Smooth muscle cell (in vitro differentiated cells): ENCODE measurements at regions not wholly inside any gene's neighbourhood (a gene's known extent, or its start where the extent isn't known, plus 50 kb on each side); places are given as distances from the start of the nearest gene placed in this dataset.

Source experiments
- DNase-seq: peaks from one replicate; lab custom pipeline; 2025; ENCODE audit not compliant: unreplicated experiment; lab: John Stamatoyannopoulos, UW
- H2AFZ ChIP-seq: fragments of 200-600 bp; sonication (generic); 2 replicates; pipeline ENCODE4 v1.6.0; 2016; ENCODE audit warnings: antibody characterized with exemption, low read depth, mild to moderate bottlenecking
- H3F3A ChIP-seq: fragments of 200-600 bp; sonication (generic); 2 replicates; pipeline ENCODE4 v1.6.0; 2017; ENCODE audit warnings: antibody characterized with exemption, low read depth
- H3K27ac ChIP-seq: fragments of 200-600 bp; sonication (generic); 2 replicates; pipeline ENCODE4 v1.5.1; 2016; ENCODE audit warnings: low read depth, mild to moderate bottlenecking
- H3K27me3 ChIP-seq: fragments of 200-600 bp; sonication (generic); 2 replicates; pipeline ENCODE4 v1.6.1; 2016; ENCODE audit warnings: low read depth, mild to moderate bottlenecking
- H3K36me3 ChIP-seq: fragments of 200-600 bp; sonication (generic); 2 replicates; pipeline ENCODE4 v1.5.1; 2016; ENCODE audit warnings: low read depth
- H3K4me1 ChIP-seq: fragments of 200-600 bp; sonication (generic); 2 replicates; pipeline ENCODE4 v1.5.1; 2016; ENCODE audit warnings: low read depth
- H3K4me2 ChIP-seq: fragments of 200-600 bp; sonication (generic); 2 replicates; pipeline ENCODE4 v1.6.0; 2016; ENCODE audit warnings: mild to moderate bottlenecking
- H3K4me3 ChIP-seq: fragments of 200-600 bp; sonication (generic); 2 replicates; pipeline ENCODE4 v1.5.1; 2016; ENCODE audit warnings: mild to moderate bottlenecking
- H3K79me2 ChIP-seq: fragments of 200-600 bp; sonication (generic); 2 replicates; pipeline ENCODE4 v1.6.0; 2016; ENCODE audit warnings: low read depth, mild to moderate bottlenecking
- H3K9ac ChIP-seq: fragments of 200-600 bp; sonication (generic); 2 replicates; pipeline ENCODE4 v1.6.0; 2016; ENCODE audit warnings: low read depth
- H3K9me3 ChIP-seq: fragments of 200-600 bp; sonication (generic); replicated peaks from 2 replicates; pipeline ENCODE4 v1.5.1; 2016; ENCODE audit warnings: low read depth
- H4K20me1 ChIP-seq: fragments of 200-600 bp; sonication (generic); 2 replicates; pipeline ENCODE4 v1.6.0; 2016; ENCODE audit warnings: low read depth
- WGBS: methylation state at CpG from one replicate; pipeline ENCODE4 v1.1.7; 2016; ENCODE audit warnings: low lambda C conversion rate; 5-methylcytosine and 5-hydroxymethylcytosine counted together
- TF ChIP-seq, protein P1 (sequence below): fragments of 200-600 bp; sonication (generic); IDR thresholded peaks from 2 replicates; pipeline ENCODE4 v1.5.1; 2017; ENCODE audit warnings: borderline replicate concordance, mild to moderate bottlenecking, antibody characterized with exemption; ENCODE audit not compliant: insufficient read depth, poor library complexity, severe bottlenecking

DNA sequence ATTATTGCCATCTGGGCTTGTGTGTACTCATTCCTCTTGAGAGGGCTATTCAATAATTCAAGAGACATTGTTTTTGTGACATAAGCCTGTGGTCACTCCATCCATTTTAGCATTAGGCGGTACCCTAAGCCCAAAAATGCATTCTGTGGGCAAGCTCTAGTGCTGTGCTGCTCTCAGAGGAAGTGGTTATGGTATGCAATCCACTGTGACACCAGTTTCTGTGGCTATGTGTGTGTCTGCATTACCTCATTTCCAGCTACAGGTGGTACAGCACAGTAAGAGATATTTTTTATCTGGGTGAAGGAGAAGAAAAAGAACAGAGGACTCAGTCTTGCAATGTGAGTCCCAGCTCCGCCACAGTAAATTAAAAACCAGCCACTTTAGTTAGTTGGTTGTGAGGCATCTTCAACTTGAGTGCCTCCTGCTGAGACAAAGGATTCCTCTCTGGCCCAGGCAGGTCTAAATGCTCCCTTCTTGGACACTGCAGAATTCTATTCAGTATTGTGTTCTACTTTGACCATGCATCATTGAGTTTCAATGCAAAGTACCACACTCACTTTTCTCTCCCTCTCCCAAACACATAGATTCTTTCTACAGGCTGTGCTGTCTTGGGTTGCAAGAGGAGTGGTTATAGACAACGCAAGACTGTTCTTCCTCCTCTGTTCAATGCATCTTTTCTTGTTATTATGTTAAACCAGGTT lies 777.8 kb upstream of the BRINP3 start:
- no peaks in the 10 kb centered on the region for H3F3A ChIP-seq
- no peak overlapping the region for H3K27ac ChIP-seq
- no peaks in the 10 kb centered on the region for H3K4me1 ChIP-seq
- H3K9ac ChIP-seq: no peak overlapping the region
- H3K79me2 ChIP-seq: no peaks in the 10 kb centered on the region
- TF ChIP-seq, protein P1, sequence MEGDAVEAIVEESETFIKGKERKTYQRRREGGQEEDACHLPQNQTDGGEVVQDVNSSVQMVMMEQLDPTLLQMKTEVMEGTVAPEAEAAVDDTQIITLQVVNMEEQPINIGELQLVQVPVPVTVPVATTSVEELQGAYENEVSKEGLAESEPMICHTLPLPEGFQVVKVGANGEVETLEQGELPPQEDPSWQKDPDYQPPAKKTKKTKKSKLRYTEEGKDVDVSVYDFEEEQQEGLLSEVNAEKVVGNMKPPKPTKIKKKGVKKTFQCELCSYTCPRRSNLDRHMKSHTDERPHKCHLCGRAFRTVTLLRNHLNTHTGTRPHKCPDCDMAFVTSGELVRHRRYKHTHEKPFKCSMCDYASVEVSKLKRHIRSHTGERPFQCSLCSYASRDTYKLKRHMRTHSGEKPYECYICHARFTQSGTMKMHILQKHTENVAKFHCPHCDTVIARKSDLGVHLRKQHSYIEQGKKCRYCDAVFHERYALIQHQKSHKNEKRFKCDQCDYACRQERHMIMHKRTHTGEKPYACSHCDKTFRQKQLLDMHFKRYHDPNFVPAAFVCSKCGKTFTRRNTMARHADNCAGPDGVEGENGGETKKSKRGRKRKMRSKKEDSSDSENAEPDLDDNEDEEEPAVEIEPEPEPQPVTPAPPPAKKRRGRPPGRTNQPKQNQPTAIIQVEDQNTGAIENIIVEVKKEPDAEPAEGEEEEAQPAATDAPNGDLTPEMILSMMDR: no peak
- H3K4me3 ChIP-seq: no peak overlapping the region
- no peak overlapping the region for H2AFZ ChIP-seq
- no peak overlapping the region for H3K4me2 ChIP-seq
- WGBS: 83% methylated on average over 3 of the region's 3 CpGs
- no peaks in the 10 kb centered on the region for H3K9me3 ChIP-seq
- no peaks in the 10 kb centered on the region for H3K27me3 ChIP-seq
- no peaks in the 10 kb centered on the region for H3K36me3 ChIP-seq
- no peaks in the 10 kb centered on the region for H4K20me1 ChIP-seq
- DNase-seq: no peak

DNA sequence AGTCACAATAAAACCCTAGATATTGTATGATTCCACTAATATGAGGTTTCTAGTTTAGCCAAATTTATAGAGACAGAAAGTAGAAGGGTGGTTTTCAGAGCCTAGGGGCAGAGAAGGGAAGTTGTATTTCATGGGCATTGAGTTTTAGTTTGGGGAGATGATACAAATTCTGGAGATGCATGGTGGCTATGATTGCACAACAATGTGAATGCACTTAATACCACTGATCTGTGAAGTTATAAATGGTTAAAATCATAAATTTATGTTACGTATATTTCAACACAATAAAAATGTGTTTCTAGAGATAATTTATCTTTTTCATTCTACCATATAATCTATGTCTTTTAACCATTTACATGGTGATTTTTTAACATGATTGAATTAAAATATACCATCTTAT lies 779.3 kb upstream of the BRINP3 start:
- H3K4me1 ChIP-seq: no peaks in the 10 kb centered on the region
- H3K9ac ChIP-seq: no peak overlapping the region
- no peaks in the 10 kb centered on the region for H3K27me3 ChIP-seq
- H4K20me1 ChIP-seq: no peaks in the 10 kb centered on the region
- H3K79me2 ChIP-seq: no peaks in the 10 kb centered on the region
- TF ChIP-seq, protein P1: no peak
- no peaks in the 10 kb centered on the region for H3K36me3 ChIP-seq
- no peak overlapping the region for H3K4me3 ChIP-seq
- WGBS: 87% methylated on average over 1 of the region's 1 CpG
- no peak overlapping the region for H3K27ac ChIP-seq
- no peaks in the 10 kb centered on the region for H3F3A ChIP-seq
- DNase-seq: no peak
- no peak overlapping the region for H2AFZ ChIP-seq
- no peaks in the 10 kb centered on the region for H3K9me3 ChIP-seq
- H3K4me2 ChIP-seq: no peak overlapping the region

DNA sequence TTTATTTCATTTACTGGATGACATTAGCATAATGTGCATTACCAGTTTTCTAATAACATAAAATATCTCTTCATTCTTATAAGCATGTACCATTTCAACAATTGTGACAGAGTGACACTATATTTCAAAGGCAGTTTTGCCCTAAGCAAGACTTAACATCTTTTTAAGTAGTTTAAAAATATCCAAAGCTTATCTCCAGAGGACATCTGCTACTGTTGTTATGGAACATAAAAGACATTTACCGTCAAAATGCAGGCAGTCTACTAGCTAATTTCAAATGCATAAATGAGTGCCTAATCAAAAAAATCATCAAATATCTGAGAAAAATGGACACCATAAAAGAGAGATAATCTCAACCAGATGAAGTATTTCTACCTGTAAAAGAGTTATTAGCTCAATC lies 782.4 kb upstream of the BRINP3 start:
- no peak overlapping the region for H3K27ac ChIP-seq
- H2AFZ ChIP-seq: no peak overlapping the region
- no peaks in the 10 kb centered on the region for H3K9me3 ChIP-seq
- H3K4me1 ChIP-seq: no peaks in the 10 kb centered on the region
- no peak overlapping the region for H3K9ac ChIP-seq
- no peak overlapping the region for H3K4me2 ChIP-seq
- WGBS: 78% methylated on average over 1 of the region's 1 CpG
- H3F3A ChIP-seq: no peaks in the 10 kb centered on the region
- H3K4me3 ChIP-seq: no peak overlapping the region
- no peak for DNase-seq
- no peaks in the 10 kb centered on the region for H3K79me2 ChIP-seq
- H4K20me1 ChIP-seq: no peaks in the 10 kb centered on the region
- H3K27me3 ChIP-seq: no peaks in the 10 kb centered on the region
- H3K36me3 ChIP-seq: no peaks in the 10 kb centered on the region
- TF ChIP-seq, protein P1: no peak

DNA sequence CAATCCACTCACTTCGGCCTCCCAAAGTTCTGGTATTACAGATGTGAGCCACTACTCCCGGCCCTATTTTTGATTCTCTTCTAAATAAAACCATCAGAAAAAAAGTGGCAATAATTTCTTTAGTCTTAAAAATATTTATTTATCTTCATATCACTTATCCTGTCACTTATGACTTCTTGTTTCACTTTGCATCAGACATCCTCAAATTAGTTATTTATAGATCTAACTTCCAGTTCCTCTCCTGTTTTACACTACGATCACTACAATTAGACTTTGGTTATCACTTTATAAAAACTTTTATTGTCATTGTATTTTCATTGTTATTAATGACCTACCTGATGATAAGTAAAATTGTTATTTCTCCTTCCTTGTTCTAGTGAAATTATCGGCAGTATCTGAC lies 783.4 kb upstream of the BRINP3 start:
- H3K4me3 ChIP-seq: no peak overlapping the region
- H2AFZ ChIP-seq: no peak overlapping the region
- H3K4me1 ChIP-seq: no peaks in the 10 kb centered on the region
- no peaks in the 10 kb centered on the region for H3K79me2 ChIP-seq
- H3K4me2 ChIP-seq: no peak overlapping the region
- TF ChIP-seq, protein P1: no peak
- H3K27ac ChIP-seq: no peak overlapping the region
- 88% methylated on average over 4 of the region's 4 CpGs for WGBS
- H3F3A ChIP-seq: no peaks in the 10 kb centered on the region
- no peaks in the 10 kb centered on the region for H3K27me3 ChIP-seq
- H3K9ac ChIP-seq: no peak overlapping the region
- H3K9me3 ChIP-seq: no peaks in the 10 kb centered on the region
- no peaks in the 10 kb centered on the region for H4K20me1 ChIP-seq
- H3K36me3 ChIP-seq: no peaks in the 10 kb centered on the region
- no peak for DNase-seq
